ENCODE measurements at regions not wholly inside any gene's neighbourhood (a gene's known extent, or its start where the extent isn't known, plus 50 kb on each side); places are given as distances from the start of the nearest gene placed in this dataset.
"Not testable (repeated sequence)": the region's sequence is repeated elsewhere in the genome, so short reads cannot be mapped to it uniquely, and the experiment has no call there.

GRCh38 chr16:47872225-47872624 lies 283.6 kb downstream of the ABCC12 start:
- in situ Hi-C loops (cut with MboI; ENCODE audit: low sequenced_read_pairs, unreplicated experiment): no loop called here
- DNase-seq (ENCODE audit: low spot score): no peak
- no peak for TF ChIP-seq CTCF (IDR thresholded peaks at IDR 0.05; ENCODE audit: borderline replicate concordance, control extremely low read depth, extremely low read depth, insufficient read depth, missing control alignments)

GRCh38 chr16:47866423-47866822 lies 289.4 kb downstream of the ABCC12 start:
- TF ChIP-seq CTCF (IDR thresholded peaks at IDR 0.05; ENCODE audit: borderline replicate concordance, control extremely low read depth, extremely low read depth, insufficient read depth, missing control alignments): no peak
- in situ Hi-C loops (cut with MboI; ENCODE audit: low sequenced_read_pairs, unreplicated experiment): no loop called here
- DNase-seq (ENCODE audit: low spot score): no peak

GRCh38 chr16:47865337-47865855 lies 290.4 kb downstream of the ABCC12 start:
- in situ Hi-C loops (cut with MboI; ENCODE audit: low sequenced_read_pairs, unreplicated experiment): no loop called here
- DNase-seq (ENCODE audit: low spot score): no peak
- TF ChIP-seq CTCF (IDR thresholded peaks at IDR 0.05; ENCODE audit: borderline replicate concordance, control extremely low read depth, extremely low read depth, insufficient read depth, missing control alignments): no peak

- DNase-seq (ENCODE audit: low spot score); in situ Hi-C loops (cut with MboI; ENCODE audit: low sequenced_read_pairs, unreplicated experiment): not testable (repeated sequence)
Measured at GRCh38 chr16:47864262-47864661, 291.5 kb downstream of the ABCC12 start.

- TF ChIP-seq CTCF (IDR thresholded peaks at IDR 0.05; ENCODE audit: borderline replicate concordance, control extremely low read depth, extremely low read depth, insufficient read depth, missing control alignments): no peak
- DNase-seq (ENCODE audit: low spot score): no peak
- in situ Hi-C loops (cut with MboI; ENCODE audit: low sequenced_read_pairs, unreplicated experiment): no loop called here
Measured at GRCh38 chr16:47861999-47862398, 293.8 kb downstream of the ABCC12 start.

GRCh38 chr16:47858333-47858982 lies 297.3 kb downstream of the ABCC12 start:
- in situ Hi-C loops (cut with MboI; ENCODE audit: low sequenced_read_pairs, unreplicated experiment): no loop called here
- DNase-seq (ENCODE audit: low spot score): no peak
- TF ChIP-seq CTCF (IDR thresholded peaks at IDR 0.05; ENCODE audit: borderline replicate concordance, control extremely low read depth, extremely low read depth, insufficient read depth, missing control alignments): no peak

- no peak for TF ChIP-seq CTCF (IDR thresholded peaks at IDR 0.05; ENCODE audit: borderline replicate concordance, control extremely low read depth, extremely low read depth, insufficient read depth, missing control alignments)
- in situ Hi-C loops (cut with MboI; ENCODE audit: low sequenced_read_pairs, unreplicated experiment): no loop called here
- DNase-seq (ENCODE audit: low spot score): no peak
Measured at GRCh38 chr16:47855431-47855830, 300.4 kb downstream of the ABCC12 start.
